Upper lobe of left lung (tissue), 6 donors: ENCODE measurements at regions not wholly inside any gene's neighbourhood (a gene's known extent, or its start where the extent isn't known, plus 50 kb on each side); places are given as distances from the start of the nearest gene placed in this dataset.

Source experiments
- ATAC-seq, 2 donors: fragments of 200-7000 bp; cut with Tn5 transposase; one replicate each; pipeline ENCODE4 v1.9.1; 2022; ENCODE audit warnings: mild to moderate bottlenecking in 2 of 2, moderate library complexity in 2 of 2; ENCODE audit not compliant: low FRiP score in 2 of 2
- DNase-seq, 2 donors: peaks; one replicate each; pipeline ENCODE4 v3.0.0-alpha.2; 2019 to 2020
- H3K27ac ChIP-seq, 4 donors: fragments of 200-600 bp; sonication (generic); one replicate each; pipeline ENCODE4 v1.5.1; 2016 to 2019
- H3K27me3 ChIP-seq, 4 donors: fragments of 200-600 bp; sonication (generic); one replicate each; pipeline ENCODE4 v1.5.1; 2017 to 2019
- H3K36me3 ChIP-seq, 4 donors: fragments of 200-600 bp; sonication (generic); one replicate each; pipeline ENCODE4 v1.5.1; 2016 to 2019
- H3K4me1 ChIP-seq, 4 donors: fragments of 200-600 bp; sonication (generic); one replicate each; pipeline ENCODE4 v1.5.1; 2018 to 2019
- H3K4me3 ChIP-seq, 4 donors: fragments of 200-600 bp; sonication (generic); one replicate each; pipeline ENCODE4 v1.5.1; 2017 to 2019; ENCODE audit warnings: mild to moderate bottlenecking in 2 of 4, moderate library complexity in 1 of 4
- H3K9me3 ChIP-seq, 4 donors: fragments of 200-600 bp; sonication (generic); one replicate each; pipeline ENCODE4 v1.5.1; 2018 to 2019
- CTCF ChIP-seq, 6 experiments: fragments of 450-650 bp in 4 of 6; fragments of 200-600 bp in 2 of 6; sonication (generic) in 2 of 6; IDR thresholded peaks; one replicate each; pipeline ENCODE4 v1.5.1; 2016 to 2019; ENCODE audit warnings: antibody characterized with exemption in 6 of 6
- EP300 ChIP-seq, 4 donors: sonication (generic); formaldehyde crosslinking; IDR thresholded peaks; one replicate each; pipeline ENCODE4 v1.5.1; 2017; ENCODE audit warnings: antibody characterized with exemption in 4 of 4, control low read depth in 2 of 4
- POLR2A ChIP-seq, 4 donors: fragments of 450-650 bp; IDR thresholded peaks; one replicate each; pipeline ENCODE4 v1.5.1; 2016 to 2017; ENCODE audit warnings: antibody characterized with exemption in 4 of 4, mild to moderate bottlenecking in 2 of 4
- POLR2AphosphoS5 ChIP-seq, 2 donors: sonication (generic); formaldehyde crosslinking; IDR thresholded peaks; one replicate each; pipeline ENCODE4 v1.5.1; 2017; ENCODE audit warnings: antibody characterized with exemption in 2 of 2
- WGBS, 2 donors: methylation state at CpG; one replicate each; pipeline ENCODE4 v1.1.5; 2017 to 2018; 5-methylcytosine and 5-hydroxymethylcytosine counted together
- donor health status: DM: no; HTN: no; CAD: no; lungs with moderate emphysema.
- donor health status: DM: no; HTN: yes; CAD: no; lungs with severe emphysema.

- Histone ChIP-seq H3K9me3 (no peaks in the 10 kb centered on the region), H3K4me3 (no peak overlapping the region), H3K27me3 (no peaks in the 10 kb centered on the region), H3K27ac (no peak overlapping the region), H3K4me1 (peaks cover 0 to 4% (median 0%) of the 10 kb centered on the region in 4 donors), H3K36me3 (no peaks in the 10 kb centered on the region)
- ATAC-seq (peak; percentile 41 to 82), DNase-seq (no peak)
- no peak for TF ChIP-seq EP300 (IDR thresholded peaks at IDR 0.05)
- TF ChIP-seq POLR2A (IDR thresholded peaks at IDR 0.05), result no peak
- TF ChIP-seq CTCF (IDR thresholded peaks at IDR 0.05), result no peak
- no peak for TF ChIP-seq POLR2AphosphoS5 (IDR thresholded peaks at IDR 0.05)
- WGBS, 2 donors, result 67 to 80% methylated on average over 1 of the region's 1 CpG
These were observed 161.5 kb upstream of the POU3F2 start for GRCh38 chr6:98672681-98673475.

GRCh38 chr6:98678481-98678880 is 155.9 kb upstream of the POU3F2 start:
- TF ChIP-seq EP300 (IDR thresholded peaks at IDR 0.05), result no peak
- no peak for TF ChIP-seq POLR2AphosphoS5 (IDR thresholded peaks at IDR 0.05)
- no peak for TF ChIP-seq CTCF (IDR thresholded peaks at IDR 0.05)
- no peak for TF ChIP-seq POLR2A (IDR thresholded peaks at IDR 0.05)

GRCh38 chr6:98686008-98686601 is 148.3 kb upstream of the POU3F2 start:
- no peaks in the 10 kb centered on the region for H3K27me3 ChIP-seq

More at GRCh38 chr6:98678481-98678880, 155.9 kb upstream of the POU3F2 start:
- WGBS, 2 donors, result 61 to 63% methylated on average over 2 of the region's 2 CpGs
- Histone ChIP-seq H3K4me3 (no peak overlapping the region), H3K9me3 (no peaks in the 10 kb centered on the region), H3K27ac (no peak overlapping the region), H3K4me1 (no peaks in the 10 kb centered on the region), H3K36me3 (no peaks in the 10 kb centered on the region), H3K27me3 (no peaks in the 10 kb centered on the region)
- no peak for ATAC-seq
- no peak for DNase-seq

GRCh38 chr6:98687752-98688151 is 146.6 kb upstream of the POU3F2 start:
- 60 to 70% methylated on average over 4 of the region's 4 CpGs for WGBS, 2 donors
- H3K36me3 ChIP-seq, result no peaks in the 10 kb centered on the region
- TF ChIP-seq POLR2AphosphoS5 (IDR thresholded peaks at IDR 0.05), result no peak
- TF ChIP-seq POLR2A (IDR thresholded peaks at IDR 0.05), result no peak
- no peaks in the 10 kb centered on the region for H3K27me3 ChIP-seq
- H3K4me3 ChIP-seq, result no peak overlapping the region
- DNase-seq (no peak), ATAC-seq (no peak)
- H3K27ac ChIP-seq, result no peak overlapping the region
- no peaks in the 10 kb centered on the region for H3K9me3 ChIP-seq
- no peaks in the 10 kb centered on the region for H3K4me1 ChIP-seq

More at GRCh38 chr6:98686008-98686601, 148.3 kb upstream of the POU3F2 start:
- peak; percentile 29 to 78 for ATAC-seq
- 67 to 75% methylated on average over 1 of the region's 1 CpG for WGBS, 2 donors
- Histone ChIP-seq H3K36me3 (no peaks in the 10 kb centered on the region), H3K9me3 (no peaks in the 10 kb centered on the region), H3K4me3 (no peak overlapping the region), H3K4me1 (no peaks in the 10 kb centered on the region), H3K27ac (no peak overlapping the region)
- TF ChIP-seq POLR2AphosphoS5 (IDR thresholded peaks at IDR 0.05) (peak in 1 of 2 donors; percentile 15), POLR2A (IDR thresholded peaks at IDR 0.05) (no peak)
- DNase-seq, result peak in 1 of 2 donors; percentile 61

- H3K4me1 ChIP-seq, result no peaks in the 10 kb centered on the region
- no peaks in the 10 kb centered on the region for H3K36me3 ChIP-seq
- no peaks in the 10 kb centered on the region for H3K9me3 ChIP-seq
- H3K4me3 ChIP-seq, result no peak overlapping the region
- H3K27me3 ChIP-seq, result no peaks in the 10 kb centered on the region
- no peak for DNase-seq
- TF ChIP-seq CTCF (IDR thresholded peaks at IDR 0.05) (no peak), EP300 (IDR thresholded peaks at IDR 0.05) (no peak), POLR2AphosphoS5 (IDR thresholded peaks at IDR 0.05) (no peak), POLR2A (IDR thresholded peaks at IDR 0.05) (no peak)
- no peak for ATAC-seq
- H3K27ac ChIP-seq, result no peak overlapping the region
- WGBS, 2 donors, result 59 to 77% methylated on average over 6 to 7 of the region's 7 CpGs
These were observed 139.1 kb upstream of the POU3F2 start for GRCh38 chr6:98695091-98695801.
